ENCODE measurements at regions not wholly inside any gene's neighbourhood (a gene's known extent, or its start where the extent isn't known, plus 50 kb on each side); places are given as distances from the start of the nearest gene placed in this dataset.

DNA sequence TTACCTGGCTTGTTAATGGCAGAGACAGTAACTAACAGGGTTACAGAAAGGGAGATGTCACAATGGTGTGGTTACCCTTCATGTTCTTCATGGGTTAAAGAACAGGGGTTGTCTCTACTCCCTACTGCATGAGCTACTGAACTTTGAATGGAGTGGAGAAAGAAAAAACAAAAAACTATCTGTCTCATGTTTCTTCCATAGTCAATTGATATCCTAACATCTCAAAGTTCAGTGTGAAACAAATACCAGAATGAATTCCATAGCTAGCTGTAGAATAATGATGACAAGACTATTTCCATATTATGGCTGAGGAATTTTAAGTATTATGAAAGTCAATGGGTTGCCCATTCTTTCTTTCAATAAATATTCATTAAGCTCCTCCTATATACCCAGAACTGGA lies 161.3 kb upstream of the LPP start:
- TF ChIP-seq, protein P1, sequence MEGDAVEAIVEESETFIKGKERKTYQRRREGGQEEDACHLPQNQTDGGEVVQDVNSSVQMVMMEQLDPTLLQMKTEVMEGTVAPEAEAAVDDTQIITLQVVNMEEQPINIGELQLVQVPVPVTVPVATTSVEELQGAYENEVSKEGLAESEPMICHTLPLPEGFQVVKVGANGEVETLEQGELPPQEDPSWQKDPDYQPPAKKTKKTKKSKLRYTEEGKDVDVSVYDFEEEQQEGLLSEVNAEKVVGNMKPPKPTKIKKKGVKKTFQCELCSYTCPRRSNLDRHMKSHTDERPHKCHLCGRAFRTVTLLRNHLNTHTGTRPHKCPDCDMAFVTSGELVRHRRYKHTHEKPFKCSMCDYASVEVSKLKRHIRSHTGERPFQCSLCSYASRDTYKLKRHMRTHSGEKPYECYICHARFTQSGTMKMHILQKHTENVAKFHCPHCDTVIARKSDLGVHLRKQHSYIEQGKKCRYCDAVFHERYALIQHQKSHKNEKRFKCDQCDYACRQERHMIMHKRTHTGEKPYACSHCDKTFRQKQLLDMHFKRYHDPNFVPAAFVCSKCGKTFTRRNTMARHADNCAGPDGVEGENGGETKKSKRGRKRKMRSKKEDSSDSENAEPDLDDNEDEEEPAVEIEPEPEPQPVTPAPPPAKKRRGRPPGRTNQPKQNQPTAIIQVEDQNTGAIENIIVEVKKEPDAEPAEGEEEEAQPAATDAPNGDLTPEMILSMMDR (IDR thresholded peaks at IDR 0.05 in 8 of 11, conservative IDR thresholded peaks at IDR 0.05 in 3 of 11): no peak
- no peak for TF ChIP-seq POLR2A (IDR thresholded peaks at IDR 0.05)
- TF ChIP-seq POLR2AphosphoS5 (IDR thresholded peaks at IDR 0.05): no peak

Measured in spleen (tissue), 7 donors.